Mesendoderm (in vitro differentiated cells): ENCODE measurements at regions not wholly inside any gene's neighbourhood (a gene's known extent, or its start where the extent isn't known, plus 50 kb on each side); places are given as distances from the start of the nearest gene placed in this dataset.

Experiments
- DNase-seq: peaks from one replicate; pipeline ENCODE4 v3.0.0; 2013
- H2AK5ac ChIP-seq: 2 replicates; pipeline ENCODE4 v1.6.1; 2013; ENCODE audit warnings: low read length, inconsistent platforms
- H2BK120ac ChIP-seq: 2 replicates; pipeline ENCODE4 v1.6.1; 2013; ENCODE audit warnings: low read depth, mild to moderate bottlenecking, low read length, moderate library complexity, mixed read lengths
- H2BK15ac ChIP-seq: replicated peaks from 2 replicates; pipeline ENCODE4 v1.6.1; 2013; ENCODE audit warnings: low read depth, mild to moderate bottlenecking, moderate library complexity
- H2BK5ac ChIP-seq: 2 replicates; pipeline ENCODE4 v1.6.1; 2013; ENCODE audit warnings: low read length, inconsistent platforms
- H3K18ac ChIP-seq: 2 replicates; pipeline ENCODE4 v1.6.1; 2013; ENCODE audit warnings: mild to moderate bottlenecking, low read length, mixed read lengths
- H3K23ac ChIP-seq: one replicate; pipeline ENCODE4 v1.6.1; 2013; ENCODE audit warnings: low read length
- H3K27ac ChIP-seq: 2 replicates; pipeline ENCODE4 v1.5.1; 2013; ENCODE audit warnings: low read depth, mild to moderate bottlenecking, inconsistent platforms, low read length, moderate library complexity
- H3K27me3 ChIP-seq: 2 replicates; pipeline ENCODE4 v1.6.1; 2013; ENCODE audit warnings: low read length, control low read depth, mild to moderate bottlenecking, inconsistent platforms; ENCODE audit not compliant: insufficient read depth, poor library complexity
- H3K36me3 ChIP-seq: 2 replicates; pipeline ENCODE4 v1.6.1; 2013; ENCODE audit warnings: low read length, inconsistent platforms; ENCODE audit not compliant: control insufficient read depth, insufficient read depth
- H3K4ac ChIP-seq: one replicate; pipeline ENCODE4 v1.6.1; 2013; ENCODE audit warnings: low read depth, mild to moderate bottlenecking, low read length, moderate library complexity
- H3K4me1 ChIP-seq: 2 replicates; pipeline ENCODE4 v1.6.1; 2013; ENCODE audit warnings: low read depth, low read length, inconsistent platforms; ENCODE audit not compliant: control insufficient read depth
- H3K4me2 ChIP-seq: 2 replicates; pipeline ENCODE4 v1.6.1; 2013; ENCODE audit warnings: low read length
- H3K4me3 ChIP-seq: 2 replicates; pipeline ENCODE4 v1.5.1; 2013; ENCODE audit warnings: mild to moderate bottlenecking, low read length
- H3K56ac ChIP-seq: one replicate; pipeline ENCODE4 v1.6.1; 2013; ENCODE audit warnings: low read length
- H3K79me1 ChIP-seq: 2 replicates; pipeline ENCODE4 v1.6.1; 2013; ENCODE audit warnings: low read length, inconsistent platforms
- H3K79me2 ChIP-seq: 2 replicates; pipeline ENCODE4 v1.6.1; 2013; ENCODE audit warnings: mild to moderate bottlenecking, low read length; ENCODE audit not compliant: control insufficient read depth, insufficient read depth
- H3K9ac ChIP-seq: 2 replicates; pipeline ENCODE4 v1.6.1; 2013; ENCODE audit warnings: low read length, inconsistent platforms
- H4K5ac ChIP-seq: one replicate; pipeline ENCODE4 v1.6.1; 2013; ENCODE audit warnings: low read length
- H4K8ac ChIP-seq: one replicate; pipeline ENCODE4 v1.6.1; 2013; ENCODE audit warnings: low read depth, mild to moderate bottlenecking, control low read depth, low read length, moderate library complexity
- WGBS: extraction: QIAGEN DNeasy Blood & Tissue Kit; methylation state at CpG from one replicate; pipeline ENCODE4 v1.1.7; 2013; ENCODE audit warnings: low lambda C conversion rate, missing lambda C conversion rate; ENCODE audit not compliant: insufficient coverage; ENCODE audit errors: extremely low coverage; 5-methylcytosine and 5-hydroxymethylcytosine counted together

DNA sequence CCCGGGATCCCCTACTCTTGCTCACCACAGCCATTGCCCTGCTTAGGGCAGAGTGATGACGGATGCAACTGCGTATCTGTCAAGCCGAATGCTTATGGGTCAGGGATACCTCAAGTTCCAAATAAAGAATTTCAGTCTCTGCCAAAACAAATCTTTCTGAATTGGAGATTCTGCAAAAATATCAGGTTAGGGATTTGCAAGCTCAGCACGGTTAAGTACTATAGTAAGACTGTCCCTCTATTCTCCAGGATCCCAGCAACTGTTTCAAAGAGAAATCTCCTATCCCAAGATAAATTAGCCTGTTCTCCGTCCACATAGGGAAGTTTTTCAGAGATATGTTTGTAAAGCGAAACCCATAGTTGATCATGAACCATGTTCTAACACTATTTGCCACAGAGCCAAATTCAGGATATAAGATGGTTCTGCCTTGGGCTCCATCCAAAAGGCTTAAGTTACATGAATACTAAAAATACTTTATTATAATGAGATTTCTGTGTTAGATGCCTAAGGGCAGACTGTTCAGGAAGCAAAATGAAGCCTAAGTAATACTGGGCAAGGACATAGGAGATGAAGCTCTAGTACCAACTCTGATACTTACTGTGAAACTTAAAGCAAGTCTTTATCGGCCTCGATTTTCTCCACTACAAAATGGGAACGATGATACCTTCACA lies 100.1 kb upstream of the LPP start:
- Histone ChIP-seq H3K79me2 (no peaks in the 10 kb centered on the region), H2BK120ac (no peak overlapping the region), H3K4me1 (peaks cover 6% of the 10 kb centered on the region), H4K5ac (no peak overlapping the region), H3K56ac (no peak overlapping the region), H3K23ac (no peak overlapping the region), H3K79me1 (no peaks in the 10 kb centered on the region), H4K8ac (no peak overlapping the region), H2BK15ac (no peak overlapping the region), H3K4me3 (no peak overlapping the region), H3K27ac (no peak overlapping the region), H3K27me3 (no peaks in the 10 kb centered on the region), H3K18ac (peak overlapping the region; percentile 52), H2AK5ac (no peak overlapping the region), H3K4me2 (no peak overlapping the region), H2BK5ac (no peak overlapping the region), H3K4ac (no peak overlapping the region), H3K36me3 (no peaks in the 10 kb centered on the region), H3K9ac (no peak overlapping the region)
- WGBS, result no CpG with 5 or more reads among the region's 10 CpGs
- no peak for DNase-seq

DNA sequence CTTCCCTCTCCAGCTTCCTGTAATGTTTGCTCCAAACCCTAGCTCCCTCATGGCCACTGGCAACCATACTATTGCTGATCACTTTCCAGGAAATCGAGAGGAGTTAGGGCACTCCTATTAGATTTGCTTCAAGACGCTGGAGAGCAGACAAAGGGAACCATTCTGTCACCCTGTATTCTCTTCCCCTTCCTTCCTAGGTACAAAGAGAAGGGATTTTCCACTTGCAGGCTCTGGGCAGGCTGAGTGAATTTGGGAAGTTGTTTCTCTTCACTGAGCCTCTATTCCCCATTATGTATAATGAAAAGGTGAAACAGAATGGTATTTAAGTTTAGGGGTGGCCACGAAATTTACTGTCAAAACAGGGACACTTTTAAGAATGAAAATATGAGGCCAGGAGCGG lies 99.4 kb upstream of the LPP start:
- no peak overlapping the region for H3K4me2 ChIP-seq
- DNase-seq, result no peak
- H3K4me3 ChIP-seq, result no peak overlapping the region
- H2BK120ac ChIP-seq, result no peak overlapping the region
- no peak overlapping the region for H3K4ac ChIP-seq
- no peaks in the 10 kb centered on the region for H3K27me3 ChIP-seq
- no CpG with 5 or more reads among the region's 4 CpGs for WGBS
- H3K23ac ChIP-seq, result no peak overlapping the region
- H3K9ac ChIP-seq, result no peak overlapping the region
- no peak overlapping the region for H2BK5ac ChIP-seq
- H3K18ac ChIP-seq, result no peak overlapping the region
- H3K79me2 ChIP-seq, result no peaks in the 10 kb centered on the region
- no peak overlapping the region for H4K5ac ChIP-seq
- H3K79me1 ChIP-seq, result no peaks in the 10 kb centered on the region
- H2BK15ac ChIP-seq, result no peak overlapping the region
- H2AK5ac ChIP-seq, result no peak overlapping the region
- H3K36me3 ChIP-seq, result no peaks in the 10 kb centered on the region
- H3K4me1 ChIP-seq, result peaks cover 6% of the 10 kb centered on the region
- no peak overlapping the region for H3K56ac ChIP-seq
- no peak overlapping the region for H3K27ac ChIP-seq
- no peak overlapping the region for H4K8ac ChIP-seq

DNA sequence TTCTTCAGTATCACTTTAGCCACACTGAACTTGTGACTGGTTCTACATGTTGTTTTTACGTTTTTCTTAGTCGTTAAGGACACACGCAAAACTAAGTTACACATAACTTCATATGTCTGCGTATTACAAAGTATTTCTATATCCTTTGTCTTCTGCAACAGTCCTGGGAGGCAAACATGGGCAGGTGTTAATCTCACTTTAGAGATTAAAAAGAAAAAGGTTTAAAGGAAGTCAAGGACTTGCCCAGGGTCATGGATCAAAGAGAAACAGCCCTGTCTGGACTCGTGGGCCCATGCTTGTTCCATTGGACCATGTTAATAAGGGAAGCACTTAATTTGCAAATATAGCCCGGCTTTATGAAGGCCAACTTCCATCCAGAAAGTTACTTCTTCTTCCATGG lies 98.6 kb upstream of the LPP start:
- H3K56ac ChIP-seq, result no peak overlapping the region
- H3K79me2 ChIP-seq, result no peaks in the 10 kb centered on the region
- no peaks in the 10 kb centered on the region for H3K36me3 ChIP-seq
- H3K9ac ChIP-seq, result no peak overlapping the region
- H3K27me3 ChIP-seq, result no peaks in the 10 kb centered on the region
- no peak for DNase-seq
- no peak overlapping the region for H3K23ac ChIP-seq
- no peaks in the 10 kb centered on the region for H3K79me1 ChIP-seq
- peaks cover 7% of the 10 kb centered on the region for H3K4me1 ChIP-seq
- H3K4me3 ChIP-seq, result no peak overlapping the region
- no peak overlapping the region for H4K8ac ChIP-seq
- no peak overlapping the region for H2BK120ac ChIP-seq
- no peak overlapping the region for H2AK5ac ChIP-seq
- no peak overlapping the region for H3K4me2 ChIP-seq
- no peak overlapping the region for H3K18ac ChIP-seq
- no peak overlapping the region for H2BK5ac ChIP-seq
- no peak overlapping the region for H4K5ac ChIP-seq
- H3K27ac ChIP-seq, result no peak overlapping the region
- no peak overlapping the region for H2BK15ac ChIP-seq
- WGBS, result no CpG with 5 or more reads among the region's 6 CpGs
- H3K4ac ChIP-seq, result no peak overlapping the region

DNA sequence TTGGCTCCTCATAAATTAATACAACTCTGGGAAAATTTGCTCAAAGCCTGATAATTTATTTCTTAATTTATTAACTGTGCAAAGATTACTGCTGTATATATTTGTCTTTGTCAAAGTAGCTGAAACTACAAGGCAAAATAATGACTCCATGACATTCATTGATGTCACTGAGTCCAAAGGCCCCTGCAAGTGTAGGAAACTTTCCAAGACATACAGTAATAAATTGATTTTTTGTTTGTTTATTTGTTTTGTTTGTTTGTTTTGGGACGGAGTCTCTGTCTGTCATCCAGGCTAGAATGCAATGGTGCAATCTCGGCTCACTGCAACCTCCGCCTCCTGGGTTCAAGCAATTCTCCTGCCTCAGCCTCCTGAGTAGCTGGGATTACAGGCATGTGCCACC lies 96.8 kb upstream of the LPP start:
- Histone ChIP-seq H3K36me3 (no peaks in the 10 kb centered on the region), H3K4me1 (peaks cover 11% of the 10 kb centered on the region), H3K79me1 (no peaks in the 10 kb centered on the region), H3K9ac (no peak overlapping the region), H3K4ac (no peak overlapping the region), H3K18ac (no peak overlapping the region), H3K23ac (no peak overlapping the region), H3K4me2 (no peak overlapping the region), H3K27ac (no peak overlapping the region), H2BK120ac (no peak overlapping the region), H3K56ac (no peak overlapping the region), H4K5ac (no peak overlapping the region), H3K4me3 (no peak overlapping the region), H3K79me2 (no peaks in the 10 kb centered on the region), H2AK5ac (no peak overlapping the region), H2BK5ac (no peak overlapping the region), H2BK15ac (no peak overlapping the region), H4K8ac (no peak overlapping the region), H3K27me3 (no peaks in the 10 kb centered on the region)
- no peak for DNase-seq
- no CpG with 5 or more reads among the region's 3 CpGs for WGBS

DNA sequence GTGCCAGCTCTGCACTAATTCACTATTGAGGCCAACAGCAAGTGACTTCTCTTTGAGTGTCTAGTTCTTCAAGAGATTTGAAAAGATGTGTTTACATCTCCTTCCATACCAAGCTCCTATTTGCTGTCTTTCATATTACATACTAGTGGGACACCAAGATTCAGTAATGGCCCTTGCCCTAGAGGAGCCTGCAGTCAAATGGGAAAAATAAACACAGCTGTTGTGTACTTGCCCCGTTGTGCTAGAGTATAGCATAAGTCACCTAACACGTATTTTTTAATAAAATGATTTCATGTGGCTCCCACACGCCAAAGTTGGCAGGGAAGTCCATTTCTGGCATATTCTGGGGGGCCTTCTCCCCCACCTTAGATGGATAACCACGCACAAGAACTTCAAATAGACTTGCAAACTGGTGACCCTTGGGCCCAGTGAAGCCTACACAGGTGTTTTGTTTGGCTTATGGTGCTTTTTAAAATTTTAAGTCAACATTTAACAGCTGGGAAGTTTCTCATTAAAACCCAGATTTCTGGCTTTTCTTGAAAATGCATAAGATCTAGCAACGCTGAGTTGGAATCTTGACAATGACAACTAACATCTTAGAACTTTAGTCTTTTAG lies 95.3 kb upstream of the LPP start:
- no peak overlapping the region for H3K23ac ChIP-seq
- WGBS, result no CpG with 5 or more reads among the region's 5 CpGs
- no peak overlapping the region for H2BK15ac ChIP-seq
- no peak overlapping the region for H3K4me3 ChIP-seq
- no peak overlapping the region for H4K5ac ChIP-seq
- no peaks in the 10 kb centered on the region for H3K27me3 ChIP-seq
- DNase-seq, result no peak
- peaks cover 5% of the 10 kb centered on the region for H3K4me1 ChIP-seq
- H2BK120ac ChIP-seq, result no peak overlapping the region
- H3K18ac ChIP-seq, result no peak overlapping the region
- no peaks in the 10 kb centered on the region for H3K79me1 ChIP-seq
- no peak overlapping the region for H3K27ac ChIP-seq
- no peak overlapping the region for H3K9ac ChIP-seq
- no peaks in the 10 kb centered on the region for H3K79me2 ChIP-seq
- H3K4ac ChIP-seq, result no peak overlapping the region
- H2AK5ac ChIP-seq, result no peak overlapping the region
- H3K56ac ChIP-seq, result no peak overlapping the region
- no peak overlapping the region for H3K4me2 ChIP-seq
- H2BK5ac ChIP-seq, result no peak overlapping the region
- no peak overlapping the region for H4K8ac ChIP-seq
- H3K36me3 ChIP-seq, result no peaks in the 10 kb centered on the region

DNA sequence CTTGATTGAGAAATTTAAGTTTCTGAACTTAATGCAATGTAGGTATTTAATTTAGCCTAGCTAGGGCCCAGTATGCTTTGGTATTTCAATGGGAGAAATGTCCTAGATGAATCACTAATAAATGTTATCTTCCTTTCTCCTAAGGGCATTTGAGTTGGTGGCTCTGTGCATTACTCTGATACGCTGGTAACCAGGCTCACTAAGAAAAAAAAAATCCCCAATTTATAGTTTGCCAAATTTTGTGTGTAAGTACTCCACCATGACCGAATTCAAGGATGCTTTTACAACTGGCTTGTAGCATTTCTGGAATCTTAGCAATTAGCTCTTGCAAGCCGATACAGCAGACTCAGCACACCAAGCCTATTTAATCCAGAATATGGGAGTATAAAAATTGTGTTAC lies 94.6 kb upstream of the LPP start:
- H3K4ac ChIP-seq, result no peak overlapping the region
- no peak overlapping the region for H3K4me2 ChIP-seq
- no peaks in the 10 kb centered on the region for H3K79me2 ChIP-seq
- no peak overlapping the region for H3K9ac ChIP-seq
- no peak for DNase-seq
- H2BK5ac ChIP-seq, result no peak overlapping the region
- no peak overlapping the region for H3K18ac ChIP-seq
- H2BK120ac ChIP-seq, result no peak overlapping the region
- no peaks in the 10 kb centered on the region for H3K36me3 ChIP-seq
- H3K56ac ChIP-seq, result no peak overlapping the region
- H3K79me1 ChIP-seq, result no peaks in the 10 kb centered on the region
- no peak overlapping the region for H3K23ac ChIP-seq
- no peak overlapping the region for H3K4me3 ChIP-seq
- H3K27me3 ChIP-seq, result no peaks in the 10 kb centered on the region
- no peak overlapping the region for H2AK5ac ChIP-seq
- H3K4me1 ChIP-seq, result peaks cover 8% of the 10 kb centered on the region
- no peak overlapping the region for H4K5ac ChIP-seq
- no CpG with 5 or more reads among the region's 3 CpGs for WGBS
- no peak overlapping the region for H3K27ac ChIP-seq
- no peak overlapping the region for H4K8ac ChIP-seq
- H2BK15ac ChIP-seq, result no peak overlapping the region
